ENCODE measurements at regions not wholly inside any gene's neighbourhood (a gene's known extent, or its start where the extent isn't known, plus 50 kb on each side); places are given as distances from the start of the nearest gene placed in this dataset.

GRCh38 chr5:167816354-167816753 is 475.1 kb upstream of the WWC1 start:
- no peaks in the 10 kb centered on the region for H3K36me3 ChIP-seq (ENCODE audit: insufficient read depth, low read length)
- H3F3A ChIP-seq (ENCODE audit: insufficient read depth, low read length), result no peaks in the 10 kb centered on the region
- H3K79me2 ChIP-seq (ENCODE audit: insufficient read depth, low read length), result no peaks in the 10 kb centered on the region
- no peak overlapping the region for H3K4me3 ChIP-seq (ENCODE audit: low read depth, low read length, poor library complexity, severe bottlenecking)
- no peaks in the 10 kb centered on the region for H3K4me1 ChIP-seq (ENCODE audit: insufficient read depth, low read length, severe bottlenecking)
- no peak for TF ChIP-seq EZH2 (IDR thresholded peaks at IDR 0.05; ENCODE audit: borderline replicate concordance, low read length)
- no peak overlapping the region for H2AFZ ChIP-seq (ENCODE audit: low read length)
- no peak overlapping the region for H3K4me2 ChIP-seq (ENCODE audit: low read length)
- H3K27ac ChIP-seq (ENCODE audit: low read depth, low read length, poor library complexity, severe bottlenecking), result no peak overlapping the region
- no peaks in the 10 kb centered on the region for H3K27me3 ChIP-seq (ENCODE audit: insufficient read depth, low read length)
- H4K20me1 ChIP-seq (ENCODE audit: insufficient read depth, low read length), result no peaks in the 10 kb centered on the region
- H3K9me2 ChIP-seq (ENCODE audit: low read depth, low read length), result no peaks in the 10 kb centered on the region
- no peak overlapping the region for H3K9ac ChIP-seq (ENCODE audit: low read length)
- H3K9me3 ChIP-seq (ENCODE audit: low read length), result no peaks in the 10 kb centered on the region

GRCh38 chr5:167816864-167817263 is 474.6 kb upstream of the WWC1 start:
- no peaks in the 10 kb centered on the region for H3K4me1 ChIP-seq (ENCODE audit: insufficient read depth, low read length, severe bottlenecking)
- H3K79me2 ChIP-seq (ENCODE audit: insufficient read depth, low read length), result no peaks in the 10 kb centered on the region
- no peak overlapping the region for H3K9ac ChIP-seq (ENCODE audit: low read length)
- no peak overlapping the region for H2AFZ ChIP-seq (ENCODE audit: low read length)
- no peak for TF ChIP-seq EZH2 (IDR thresholded peaks at IDR 0.05; ENCODE audit: borderline replicate concordance, low read length)
- no peak for TF ChIP-seq CTCF (IDR thresholded peaks at IDR 0.05; ENCODE audit: low read length)
- H4K20me1 ChIP-seq (ENCODE audit: insufficient read depth, low read length), result no peaks in the 10 kb centered on the region
- H3K9me2 ChIP-seq (ENCODE audit: low read depth, low read length), result no peaks in the 10 kb centered on the region
- H3K36me3 ChIP-seq (ENCODE audit: insufficient read depth, low read length), result no peaks in the 10 kb centered on the region
- no peaks in the 10 kb centered on the region for H3K9me3 ChIP-seq (ENCODE audit: low read length)
- H3K4me2 ChIP-seq (ENCODE audit: low read length), result no peak overlapping the region
- H3F3A ChIP-seq (ENCODE audit: insufficient read depth, low read length), result no peaks in the 10 kb centered on the region
- no peaks in the 10 kb centered on the region for H3K27me3 ChIP-seq (ENCODE audit: insufficient read depth, low read length)
- H3K4me3 ChIP-seq (ENCODE audit: low read depth, low read length, poor library complexity, severe bottlenecking), result no peak overlapping the region
- no peak overlapping the region for H3K27ac ChIP-seq (ENCODE audit: low read depth, low read length, poor library complexity, severe bottlenecking)

- H2AFZ ChIP-seq (ENCODE audit: low read length), result no peak overlapping the region
- no peaks in the 10 kb centered on the region for H3K79me2 ChIP-seq (ENCODE audit: insufficient read depth, low read length)
- H3F3A ChIP-seq (ENCODE audit: insufficient read depth, low read length), result no peaks in the 10 kb centered on the region
- no peak overlapping the region for H3K9ac ChIP-seq (ENCODE audit: low read length)
- H3K4me2 ChIP-seq (ENCODE audit: low read length), result no peak overlapping the region
- H3K27ac ChIP-seq (ENCODE audit: low read depth, low read length, poor library complexity, severe bottlenecking), result no peak overlapping the region
- no peaks in the 10 kb centered on the region for H3K9me2 ChIP-seq (ENCODE audit: low read depth, low read length)
- H3K9me3 ChIP-seq (ENCODE audit: low read length), result no peaks in the 10 kb centered on the region
- H3K4me3 ChIP-seq (ENCODE audit: low read depth, low read length, poor library complexity, severe bottlenecking), result no peak overlapping the region
- no peaks in the 10 kb centered on the region for H3K27me3 ChIP-seq (ENCODE audit: insufficient read depth, low read length)
- TF ChIP-seq EZH2 (IDR thresholded peaks at IDR 0.05; ENCODE audit: borderline replicate concordance, low read length), result no peak
- TF ChIP-seq CTCF (IDR thresholded peaks at IDR 0.05; ENCODE audit: low read length), result no peak
- H4K20me1 ChIP-seq (ENCODE audit: insufficient read depth, low read length), result no peaks in the 10 kb centered on the region
- no peaks in the 10 kb centered on the region for H3K36me3 ChIP-seq (ENCODE audit: insufficient read depth, low read length)
- H3K4me1 ChIP-seq (ENCODE audit: insufficient read depth, low read length, severe bottlenecking), result no peaks in the 10 kb centered on the region
These were observed 472.0 kb upstream of the WWC1 start for GRCh38 chr5:167819406-167819805.
